HFFc6 (cell line): ENCODE measurements at regions not wholly inside any gene's neighbourhood (a gene's known extent, or its start where the extent isn't known, plus 50 kb on each side); places are given as distances from the start of the nearest gene placed in this dataset.

ENCODE experiments used
- DNase-seq: peaks from one replicate; pipeline ENCODE4 v3.0.0-alpha.2; 2018
- H3K27ac Mint-ChIP-seq: 2 replicates; pipeline ENCODE4 v1.8.0; 2020; ENCODE audit warnings: mild to moderate bottlenecking, mixed read lengths
- H3K27me3 Mint-ChIP-seq: 2 replicates; pipeline ENCODE4 v1.8.0; 2021; ENCODE audit warnings: mild to moderate bottlenecking, moderate library complexity, mixed read lengths; ENCODE audit not compliant: insufficient read depth
- H3K36me3 Mint-ChIP-seq: 2 replicates; pipeline ENCODE4 v1.8.0; 2021; ENCODE audit warnings: low read depth, mixed read lengths
- H3K4me1 Mint-ChIP-seq: 2 replicates; pipeline ENCODE4 v1.8.0; 2020; ENCODE audit warnings: low read depth, mixed read lengths
- H3K4me3 Mint-ChIP-seq: 2 replicates; pipeline ENCODE4 v1.8.0; 2020; ENCODE audit warnings: mild to moderate bottlenecking, moderate library complexity, mixed read lengths
- H3K9me3 Mint-ChIP-seq: 2 replicates; pipeline ENCODE4 v1.8.0; 2020; ENCODE audit warnings: mild to moderate bottlenecking, mixed read lengths
- TF ChIP-seq, protein P1 (sequence below): fragments of 200-600 bp; sonication (generic); IDR thresholded peaks from 2 replicates; pipeline ENCODE4 v1.5.0; 2021; ENCODE audit warnings: antibody characterized with exemption, mild to moderate bottlenecking

DNA sequence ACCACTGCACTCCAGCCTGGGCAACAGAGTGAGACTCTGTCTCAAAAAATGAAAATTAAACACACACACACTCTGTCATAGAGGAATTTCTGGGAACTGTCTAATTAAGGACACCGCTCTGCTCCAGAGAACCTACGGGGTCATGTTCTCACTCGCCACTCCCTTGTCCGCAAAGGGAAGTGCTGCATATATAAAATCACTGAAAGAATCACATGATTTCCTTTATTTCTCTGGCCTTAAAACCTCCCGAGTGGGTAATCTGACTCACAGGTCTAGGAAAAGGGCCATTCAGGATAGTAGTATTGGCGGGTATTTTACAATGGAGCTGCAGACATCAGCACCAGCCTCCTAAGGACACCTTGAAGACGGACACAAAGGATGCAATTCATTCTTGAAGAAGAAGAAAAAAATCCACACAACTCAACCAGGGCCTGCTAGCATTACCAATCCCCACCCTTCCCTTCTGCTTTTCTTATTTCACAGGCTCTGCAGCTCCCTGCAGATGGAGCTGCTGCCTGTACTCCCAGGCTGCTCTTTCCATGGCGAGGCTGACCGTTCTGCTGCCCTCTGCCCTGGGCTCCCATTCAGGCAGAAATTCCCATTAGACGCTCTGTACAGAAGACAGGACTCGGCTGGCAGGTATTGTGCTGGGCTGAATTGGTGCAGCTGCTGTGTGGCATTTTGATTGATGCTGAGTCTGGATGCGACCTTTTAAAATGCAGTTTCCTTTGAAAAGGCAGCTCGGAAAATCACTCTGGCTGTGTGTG is 53.3 kb upstream of the FAM89A start:
- Mint-ChIP-seq H3K36me3 (no peaks in the 10 kb centered on the region), H3K27me3 (no peaks in the 10 kb centered on the region; the same call in none of the 2 replicates), H3K27ac (no peak overlapping the region), H3K4me3 (no peak overlapping the region), H3K9me3 (no peaks in the 10 kb centered on the region), H3K4me1 (no peaks in the 10 kb centered on the region)
- no peak for DNase-seq
- TF ChIP-seq, protein P1, sequence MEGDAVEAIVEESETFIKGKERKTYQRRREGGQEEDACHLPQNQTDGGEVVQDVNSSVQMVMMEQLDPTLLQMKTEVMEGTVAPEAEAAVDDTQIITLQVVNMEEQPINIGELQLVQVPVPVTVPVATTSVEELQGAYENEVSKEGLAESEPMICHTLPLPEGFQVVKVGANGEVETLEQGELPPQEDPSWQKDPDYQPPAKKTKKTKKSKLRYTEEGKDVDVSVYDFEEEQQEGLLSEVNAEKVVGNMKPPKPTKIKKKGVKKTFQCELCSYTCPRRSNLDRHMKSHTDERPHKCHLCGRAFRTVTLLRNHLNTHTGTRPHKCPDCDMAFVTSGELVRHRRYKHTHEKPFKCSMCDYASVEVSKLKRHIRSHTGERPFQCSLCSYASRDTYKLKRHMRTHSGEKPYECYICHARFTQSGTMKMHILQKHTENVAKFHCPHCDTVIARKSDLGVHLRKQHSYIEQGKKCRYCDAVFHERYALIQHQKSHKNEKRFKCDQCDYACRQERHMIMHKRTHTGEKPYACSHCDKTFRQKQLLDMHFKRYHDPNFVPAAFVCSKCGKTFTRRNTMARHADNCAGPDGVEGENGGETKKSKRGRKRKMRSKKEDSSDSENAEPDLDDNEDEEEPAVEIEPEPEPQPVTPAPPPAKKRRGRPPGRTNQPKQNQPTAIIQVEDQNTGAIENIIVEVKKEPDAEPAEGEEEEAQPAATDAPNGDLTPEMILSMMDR, result peak; percentile 23; the same call in 1 of the 2 replicates

DNA sequence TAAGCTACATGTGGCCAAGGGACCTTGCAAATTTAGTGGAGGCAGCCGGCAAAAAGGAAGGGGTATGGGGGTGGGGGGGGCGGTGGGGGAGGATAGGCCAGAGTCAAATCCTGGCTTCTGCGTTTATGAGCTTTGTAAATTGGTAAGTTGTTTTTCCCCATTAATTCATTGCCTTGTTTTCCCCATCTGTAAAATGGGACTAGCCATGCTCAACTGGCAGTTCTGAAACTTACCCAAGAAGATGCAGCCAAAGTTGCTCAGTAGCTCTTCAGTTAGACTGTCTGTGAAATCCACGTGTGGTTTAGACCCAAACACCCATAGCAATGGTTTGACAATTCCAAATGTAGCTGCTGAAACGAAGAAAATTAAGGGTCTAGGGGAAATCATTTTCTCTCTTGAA is 52.3 kb upstream of the FAM89A start:
- no peaks in the 10 kb centered on the region for H3K9me3 Mint-ChIP-seq
- TF ChIP-seq, protein P1, result no peak
- no peaks in the 10 kb centered on the region; the same call in none of the 2 replicates for H3K27me3 Mint-ChIP-seq
- DNase-seq, result no peak
- H3K27ac Mint-ChIP-seq, result no peak overlapping the region
- H3K4me1 Mint-ChIP-seq, result no peaks in the 10 kb centered on the region
- H3K36me3 Mint-ChIP-seq, result no peaks in the 10 kb centered on the region
- H3K4me3 Mint-ChIP-seq, result no peak overlapping the region

DNA sequence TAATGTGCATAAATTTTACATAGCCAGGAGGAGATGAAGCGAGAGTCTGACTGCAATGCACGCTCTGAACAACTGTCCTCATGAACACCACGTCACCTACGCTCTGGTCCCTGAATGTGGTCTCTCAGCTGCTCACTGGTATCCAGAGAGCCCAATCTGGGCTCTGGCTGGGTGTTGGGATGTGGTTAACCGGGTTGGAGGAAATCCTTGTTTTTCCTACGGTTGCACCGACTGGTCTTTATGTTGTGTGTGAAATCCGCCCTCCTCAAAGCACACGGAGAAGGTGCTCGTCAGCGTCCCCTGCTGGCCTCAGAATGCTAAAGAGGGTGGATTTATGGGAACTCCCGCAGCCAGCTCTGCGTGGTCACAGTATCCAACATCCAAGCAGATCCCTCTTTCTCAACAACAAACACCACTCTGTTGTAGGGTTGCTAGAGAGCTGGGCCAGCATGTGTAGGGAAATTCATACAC is 51.8 kb upstream of the FAM89A start:
- H3K4me1 Mint-ChIP-seq, result no peaks in the 10 kb centered on the region
- no peaks in the 10 kb centered on the region for H3K9me3 Mint-ChIP-seq
- TF ChIP-seq, protein P1, result peak; percentile 73
- H3K4me3 Mint-ChIP-seq, result no peak overlapping the region
- no peak for DNase-seq
- H3K27ac Mint-ChIP-seq, result no peak overlapping the region
- no peaks in the 10 kb centered on the region for H3K36me3 Mint-ChIP-seq
- no peaks in the 10 kb centered on the region; the same call in none of the 2 replicates for H3K27me3 Mint-ChIP-seq

DNA sequence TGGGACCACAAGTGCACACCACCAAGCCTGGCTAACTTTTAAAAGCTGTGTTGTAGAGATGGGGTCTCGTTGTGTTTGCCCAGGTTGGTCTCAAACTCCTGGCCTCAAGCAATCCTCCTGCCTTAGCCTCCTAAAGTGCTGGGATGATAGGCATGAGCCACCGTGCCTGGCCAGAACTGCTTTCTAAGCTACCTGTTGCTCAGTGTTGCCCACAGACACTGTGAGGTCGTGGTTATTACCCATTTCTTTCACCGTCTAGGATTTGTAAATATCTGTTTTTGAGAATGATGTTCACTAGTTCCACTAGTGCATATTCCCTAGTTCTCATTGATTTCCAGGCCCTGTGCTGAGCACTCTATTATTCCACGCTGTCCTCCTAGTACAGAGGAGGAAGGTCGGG is 51.4 kb upstream of the FAM89A start:
- Mint-ChIP-seq H3K27ac (no peak overlapping the region), H3K27me3 (no peaks in the 10 kb centered on the region; the same call in none of the 2 replicates), H3K4me3 (no peak overlapping the region)

More for the DNA sequence above, 51.4 kb upstream of the FAM89A start:
- TF ChIP-seq, protein P1, result no peak
- Mint-ChIP-seq H3K36me3 (no peaks in the 10 kb centered on the region), H3K4me1 (no peaks in the 10 kb centered on the region), H3K9me3 (no peaks in the 10 kb centered on the region)
- DNase-seq, result no peak
